ENCODE measurements at regions not wholly inside any gene's neighbourhood (a gene's known extent, or its start where the extent isn't known, plus 50 kb on each side); places are given as distances from the start of the nearest gene placed in this dataset.

- TF ChIP-seq CTCF (IDR thresholded peaks at IDR 0.05; ENCODE audit: control extremely low read depth in 1 of 3, insufficient read depth in 1 of 3, low read depth in 1 of 3, low read length in 3 of 3) (no peak), TAF1 (IDR thresholded peaks at IDR 0.05; ENCODE audit: low read depth, low read length) (no peak), MAX (IDR thresholded peaks at IDR 0.05) (no peak), POLR2AphosphoS5 (IDR thresholded peaks at IDR 0.05; ENCODE audit: low read depth, low read length) (no peak), BRCA1 (IDR thresholded peaks at IDR 0.05; ENCODE audit: low read depth, low read length) (no peak), YY1 (IDR thresholded peaks at IDR 0.05; ENCODE audit: low read depth, low read length) (no peak), CHD2 (IDR thresholded peaks at IDR 0.05; ENCODE audit: low read length) (no peak)
Observed at GRCh38 chr15:94855409-94856266, 624.3 kb downstream of the MCTP2 start.

All from H1 (cell line).